Adrenal gland (tissue), 9 donors: ENCODE measurements at regions not wholly inside any gene's neighbourhood (a gene's known extent, or its start where the extent isn't known, plus 50 kb on each side); places are given as distances from the start of the nearest gene placed in this dataset.

Source experiments
- DNase-seq, 7 donors: peaks; one replicate each; pipeline ENCODE4 v3.0.0-alpha.2; 2019 to 2020
- H3K27ac ChIP-seq, 5 donors: fragments of 200-600 bp; sonication (generic) in 4 of 5; 1 replicate in 3 of 5; 2 replicates in 2 of 5; pipeline versions ENCODE4 v1.5.1 to v1.8.0; 2016 to 2020; ENCODE audit warnings: mild to moderate bottlenecking in 1 of 5
- H3K27me3 ChIP-seq: fragments of 200-600 bp; 2 replicates; pipeline ENCODE4 v1.8.0; 2021
- H3K36me3 ChIP-seq, 2 donors: fragments of 200-600 bp; replicated peaks in 1 of 2; 1 replicate in 1 of 2; 2 replicates in 1 of 2; pipeline versions ENCODE4 v1.5.1 to v1.8.0; 2018 to 2022
- H3K4me1 ChIP-seq, 2 donors: fragments of 200-600 bp; replicated peaks in 1 of 2; 1 replicate in 1 of 2; 2 replicates in 1 of 2; pipeline versions ENCODE4 v1.5.1 to v1.8.0; 2018 to 2021
- H3K4me3 ChIP-seq, 4 donors: fragments of 200-600 bp; sonication (generic) in 3 of 4; one replicate each; pipeline ENCODE4 v1.5.1; 2016 to 2018
- H3K9me3 ChIP-seq, 3 donors: fragments of 200-600 bp; sonication (generic) in 1 of 3; replicated peaks in 1 of 3; 1 replicate in 2 of 3; 2 replicates in 1 of 3; pipeline versions ENCODE4 v1.5.1 to v1.8.0; 2016 to 2021
- CTCF ChIP-seq, 6 experiments: fragments of 450-650 bp in 4 of 6; fragments of 200-600 bp in 2 of 6; sonication (generic) in 1 of 6; IDR thresholded peaks; 1 replicate in 5 of 6; 2 replicates in 1 of 6; pipeline versions ENCODE4 v1.5.1 to v1.8.0; 2016 to 2021; ENCODE audit warnings: antibody characterized with exemption in 6 of 6, mild to moderate bottlenecking in 2 of 6, moderate library complexity in 1 of 6
- POLR2A ChIP-seq, 2 donors: fragments of 450-650 bp; IDR thresholded peaks; one replicate each; pipeline ENCODE4 v1.6.1; 2017; ENCODE audit warnings: antibody characterized with exemption in 2 of 2, mild to moderate bottlenecking in 2 of 2, moderate library complexity in 1 of 2
- whole genome bisulfite sequencing, 4 donors: extraction: QIAGEN DNeasy Blood & Tissue Kit in 2 of 4; methylation state at CpG; one replicate each; pipeline versions ENCODE4 v1.1.5 to v1.1.7; 2013 to 2017; 5-methylcytosine and 5-hydroxymethylcytosine counted together
- intact Hi-C, 2 donors: fragments of 100-400 bp; cut with DNase I; formaldehyde crosslinking; loops; one replicate each; pipeline versions ENCODE4 v1.14.1 to v1.15.0; 2022 to 2023
- donor health status: healthy with polysubstance abuse.
- donor health status: Bipolar disorder and iron deficiency.
- donor health status: DM: yes; HTN: yes; CAD: no.
- donor health status: DM: no; HTN: no; CAD: no.
- donor health status: DM: no; HTN: no; CAD: no.

GRCh38 chr18:68147728-68148127 lies 567.2 kb downstream of the TMX3 start:
- Histone ChIP-seq H3K4me3 (no peak overlapping the region), H3K27ac (no peak overlapping the region), H3K27me3 (no peaks in the 10 kb centered on the region), H3K4me1 (no peaks in the 10 kb centered on the region), H3K9me3 (no peaks in the 10 kb centered on the region), H3K36me3 (no peaks in the 10 kb centered on the region)
- TF ChIP-seq CTCF (IDR thresholded peaks at IDR 0.05) (no peak), POLR2A (IDR thresholded peaks at IDR 0.05) (no peak)
- DNase-seq = no peak
- WGBS, 4 donors = 71 to 87% (median 73%) methylated on average over 2 of the region's 2 CpGs
- intact Hi-C loops = no loop called here

GRCh38 chr18:68121826-68122225 lies 593.1 kb downstream of the TMX3 start:
- Histone ChIP-seq H3K27me3 (no peaks in the 10 kb centered on the region), H3K4me3 (no peak overlapping the region), H3K36me3 (no peaks in the 10 kb centered on the region), H3K9me3 (no peaks in the 10 kb centered on the region), H3K4me1 (no peaks in the 10 kb centered on the region), H3K27ac (no peak overlapping the region)
- WGBS, 4 donors = 60 to 83% (median 77%) methylated on average over 1 of the region's 1 CpG
- DNase-seq = no peak
- intact Hi-C loops = no loop called here
- TF ChIP-seq POLR2A (IDR thresholded peaks at IDR 0.05) (no peak), CTCF (IDR thresholded peaks at IDR 0.05) (no peak)

GRCh38 chr18:68121308-68121707 lies 593.6 kb downstream of the TMX3 start:
- H3K27ac ChIP-seq = no peak overlapping the region
- no peak for DNase-seq
- TF ChIP-seq CTCF (IDR thresholded peaks at IDR 0.05) (no peak), POLR2A (IDR thresholded peaks at IDR 0.05) (no peak)
- intact Hi-C loops = no loop called here
- no peaks in the 10 kb centered on the region for H3K27me3 ChIP-seq
- no peaks in the 10 kb centered on the region for H3K9me3 ChIP-seq
- H3K4me1 ChIP-seq = no peaks in the 10 kb centered on the region
- H3K36me3 ChIP-seq = no peaks in the 10 kb centered on the region
- no peak overlapping the region for H3K4me3 ChIP-seq
- 74 to 83% (median 78%) methylated on average over 5 of the region's 5 CpGs for WGBS, 4 donors

- H3K4me1 ChIP-seq = no peaks in the 10 kb centered on the region
- H3K27ac ChIP-seq = no peak overlapping the region
- DNase-seq = no peak
- WGBS, 4 donors = 76 to 83% (median 82%) methylated on average over 2 of the region's 2 CpGs
- TF ChIP-seq CTCF (IDR thresholded peaks at IDR 0.05) (no peak), POLR2A (IDR thresholded peaks at IDR 0.05) (no peak)
- H3K27me3 ChIP-seq = no peaks in the 10 kb centered on the region
- H3K36me3 ChIP-seq = no peaks in the 10 kb centered on the region
- H3K4me3 ChIP-seq = no peak overlapping the region
- intact Hi-C loops = no loop called here
- H3K9me3 ChIP-seq = no peaks in the 10 kb centered on the region
Measured at GRCh38 chr18:68114989-68115388, 598.5 kb upstream of the DSEL start.
